H1 (cell line): ENCODE measurements at regions not wholly inside any gene's neighbourhood (a gene's known extent, or its start where the extent isn't known, plus 50 kb on each side); places are given as distances from the start of the nearest gene placed in this dataset.

Experiments used
- RXRA ChIP-seq: IDR thresholded peaks from 2 replicates; pipeline ENCODE4 v1.6.1; 2011; ENCODE audit warnings: low read depth, mild to moderate bottlenecking, low read length, moderate library complexity; ENCODE audit not compliant: insufficient read depth
- TF ChIP-seq, protein P1 (sequence below): fragments of 300-600 bp; sonication (generic); IDR thresholded peaks from 2 replicates; pipeline ENCODE4 v1.7.1; 2012; ENCODE audit warnings: low read length, moderate library complexity, mild to moderate bottlenecking, inconsistent platforms; ENCODE audit not compliant: insufficient replicate concordance

DNA sequence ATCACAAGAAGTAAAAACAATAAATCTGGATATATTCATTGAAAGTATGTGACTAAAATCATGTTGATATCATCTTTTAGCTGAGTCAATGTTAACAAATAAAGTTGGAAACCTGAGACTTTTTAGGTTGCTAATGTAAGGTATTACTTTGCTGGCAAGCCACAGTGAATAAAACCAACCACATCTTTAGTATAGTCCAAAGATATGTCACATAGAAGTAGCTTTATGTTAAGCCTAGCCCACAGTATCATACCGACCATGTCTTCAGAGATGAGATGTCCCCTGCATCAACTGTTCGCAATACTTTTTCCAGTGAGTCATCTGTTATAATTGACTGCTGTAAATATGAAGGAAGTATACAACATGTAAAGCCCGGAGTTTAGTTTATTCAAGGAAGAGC lies 107.6 kb upstream of the MCHR2 start (continued):
- TF ChIP-seq, protein P1, sequence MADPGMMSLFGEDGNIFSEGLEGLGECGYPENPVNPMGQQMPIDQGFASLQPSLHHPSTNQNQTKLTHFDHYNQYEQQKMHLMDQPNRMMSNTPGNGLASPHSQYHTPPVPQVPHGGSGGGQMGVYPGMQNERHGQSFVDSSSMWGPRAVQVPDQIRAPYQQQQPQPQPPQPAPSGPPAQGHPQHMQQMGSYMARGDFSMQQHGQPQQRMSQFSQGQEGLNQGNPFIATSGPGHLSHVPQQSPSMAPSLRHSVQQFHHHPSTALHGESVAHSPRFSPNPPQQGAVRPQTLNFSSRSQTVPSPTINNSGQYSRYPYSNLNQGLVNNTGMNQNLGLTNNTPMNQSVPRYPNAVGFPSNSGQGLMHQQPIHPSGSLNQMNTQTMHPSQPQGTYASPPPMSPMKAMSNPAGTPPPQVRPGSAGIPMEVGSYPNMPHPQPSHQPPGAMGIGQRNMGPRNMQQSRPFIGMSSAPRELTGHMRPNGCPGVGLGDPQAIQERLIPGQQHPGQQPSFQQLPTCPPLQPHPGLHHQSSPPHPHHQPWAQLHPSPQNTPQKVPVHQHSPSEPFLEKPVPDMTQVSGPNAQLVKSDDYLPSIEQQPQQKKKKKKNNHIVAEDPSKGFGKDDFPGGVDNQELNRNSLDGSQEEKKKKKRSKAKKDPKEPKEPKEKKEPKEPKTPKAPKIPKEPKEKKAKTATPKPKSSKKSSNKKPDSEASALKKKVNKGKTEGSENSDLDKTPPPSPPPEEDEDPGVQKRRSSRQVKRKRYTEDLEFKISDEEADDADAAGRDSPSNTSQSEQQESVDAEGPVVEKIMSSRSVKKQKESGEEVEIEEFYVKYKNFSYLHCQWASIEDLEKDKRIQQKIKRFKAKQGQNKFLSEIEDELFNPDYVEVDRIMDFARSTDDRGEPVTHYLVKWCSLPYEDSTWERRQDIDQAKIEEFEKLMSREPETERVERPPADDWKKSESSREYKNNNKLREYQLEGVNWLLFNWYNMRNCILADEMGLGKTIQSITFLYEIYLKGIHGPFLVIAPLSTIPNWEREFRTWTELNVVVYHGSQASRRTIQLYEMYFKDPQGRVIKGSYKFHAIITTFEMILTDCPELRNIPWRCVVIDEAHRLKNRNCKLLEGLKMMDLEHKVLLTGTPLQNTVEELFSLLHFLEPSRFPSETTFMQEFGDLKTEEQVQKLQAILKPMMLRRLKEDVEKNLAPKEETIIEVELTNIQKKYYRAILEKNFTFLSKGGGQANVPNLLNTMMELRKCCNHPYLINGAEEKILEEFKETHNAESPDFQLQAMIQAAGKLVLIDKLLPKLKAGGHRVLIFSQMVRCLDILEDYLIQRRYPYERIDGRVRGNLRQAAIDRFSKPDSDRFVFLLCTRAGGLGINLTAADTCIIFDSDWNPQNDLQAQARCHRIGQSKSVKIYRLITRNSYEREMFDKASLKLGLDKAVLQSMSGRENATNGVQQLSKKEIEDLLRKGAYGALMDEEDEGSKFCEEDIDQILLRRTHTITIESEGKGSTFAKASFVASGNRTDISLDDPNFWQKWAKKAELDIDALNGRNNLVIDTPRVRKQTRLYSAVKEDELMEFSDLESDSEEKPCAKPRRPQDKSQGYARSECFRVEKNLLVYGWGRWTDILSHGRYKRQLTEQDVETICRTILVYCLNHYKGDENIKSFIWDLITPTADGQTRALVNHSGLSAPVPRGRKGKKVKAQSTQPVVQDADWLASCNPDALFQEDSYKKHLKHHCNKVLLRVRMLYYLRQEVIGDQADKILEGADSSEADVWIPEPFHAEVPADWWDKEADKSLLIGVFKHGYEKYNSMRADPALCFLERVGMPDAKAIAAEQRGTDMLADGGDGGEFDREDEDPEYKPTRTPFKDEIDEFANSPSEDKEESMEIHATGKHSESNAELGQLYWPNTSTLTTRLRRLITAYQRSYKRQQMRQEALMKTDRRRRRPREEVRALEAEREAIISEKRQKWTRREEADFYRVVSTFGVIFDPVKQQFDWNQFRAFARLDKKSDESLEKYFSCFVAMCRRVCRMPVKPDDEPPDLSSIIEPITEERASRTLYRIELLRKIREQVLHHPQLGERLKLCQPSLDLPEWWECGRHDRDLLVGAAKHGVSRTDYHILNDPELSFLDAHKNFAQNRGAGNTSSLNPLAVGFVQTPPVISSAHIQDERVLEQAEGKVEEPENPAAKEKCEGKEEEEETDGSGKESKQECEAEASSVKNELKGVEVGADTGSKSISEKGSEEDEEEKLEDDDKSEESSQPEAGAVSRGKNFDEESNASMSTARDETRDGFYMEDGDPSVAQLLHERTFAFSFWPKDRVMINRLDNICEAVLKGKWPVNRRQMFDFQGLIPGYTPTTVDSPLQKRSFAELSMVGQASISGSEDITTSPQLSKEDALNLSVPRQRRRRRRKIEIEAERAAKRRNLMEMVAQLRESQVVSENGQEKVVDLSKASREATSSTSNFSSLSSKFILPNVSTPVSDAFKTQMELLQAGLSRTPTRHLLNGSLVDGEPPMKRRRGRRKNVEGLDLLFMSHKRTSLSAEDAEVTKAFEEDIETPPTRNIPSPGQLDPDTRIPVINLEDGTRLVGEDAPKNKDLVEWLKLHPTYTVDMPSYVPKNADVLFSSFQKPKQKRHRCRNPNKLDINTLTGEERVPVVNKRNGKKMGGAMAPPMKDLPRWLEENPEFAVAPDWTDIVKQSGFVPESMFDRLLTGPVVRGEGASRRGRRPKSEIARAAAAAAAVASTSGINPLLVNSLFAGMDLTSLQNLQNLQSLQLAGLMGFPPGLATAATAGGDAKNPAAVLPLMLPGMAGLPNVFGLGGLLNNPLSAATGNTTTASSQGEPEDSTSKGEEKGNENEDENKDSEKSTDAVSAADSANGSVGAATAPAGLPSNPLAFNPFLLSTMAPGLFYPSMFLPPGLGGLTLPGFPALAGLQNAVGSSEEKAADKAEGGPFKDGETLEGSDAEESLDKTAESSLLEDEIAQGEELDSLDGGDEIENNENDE, result no peak
- no peak for TF ChIP-seq RXRA
- TF ChIP-seq, all 59 proteins: peak for 0
